ENCODE measurements at regions not wholly inside any gene's neighbourhood (a gene's known extent, or its start where the extent isn't known, plus 50 kb on each side); places are given as distances from the start of the nearest gene placed in this dataset.

- TF ChIP-seq POLR2A (IDR thresholded peaks at IDR 0.05; ENCODE audit: low read depth, low read length) (no peak), TAF1 (IDR thresholded peaks at IDR 0.05; ENCODE audit: low read depth, low read length) (no peak), POLR2AphosphoS5 (IDR thresholded peaks at IDR 0.05; ENCODE audit: low read depth, low read length) (no peak), PAX5 (IDR thresholded peaks at IDR 0.05; ENCODE audit: insufficient read depth, low read length, severe bottlenecking) (no peak)
Observed at GRCh38 chr20:39253051-39253755, 291.1 kb downstream of the DHX35 start.

Measured in GM12891 (cell line).